Colonic mucosa (tissue), 4 donors: ENCODE measurements at regions not wholly inside any gene's neighbourhood (a gene's known extent, or its start where the extent isn't known, plus 50 kb on each side); places are given as distances from the start of the nearest gene placed in this dataset.

Experiments used
- DNase-seq: peaks from one replicate; pipeline ENCODE4 v3.0.0-alpha.2; 2020
- H3K27ac ChIP-seq: fragments of 200-600 bp; one replicate; pipeline ENCODE4 v1.8.0; 2021
- H3K27me3 ChIP-seq: fragments of 200-600 bp; one replicate; pipeline ENCODE4 v1.8.0; 2021
- H3K36me3 ChIP-seq: fragments of 200-600 bp; one replicate; pipeline ENCODE4 v1.8.0; 2021
- H3K4me1 ChIP-seq: fragments of 200-600 bp; one replicate; pipeline ENCODE4 v1.8.0; 2021; ENCODE audit warnings: mild to moderate bottlenecking
- H3K4me3 ChIP-seq: fragments of 200-600 bp; one replicate; pipeline ENCODE4 v1.8.0; 2021
- H3K9ac ChIP-seq, 2 donors: one replicate each; pipeline ENCODE4 v1.7.0; 2013; ENCODE audit warnings: control low read depth in 2 of 2, low read depth in 2 of 2, low read length in 2 of 2
- H3K9me3 ChIP-seq: fragments of 200-600 bp; one replicate; pipeline ENCODE4 v1.8.0; 2021
- CTCF ChIP-seq: fragments of 200-600 bp; IDR thresholded peaks from one replicate; pipeline ENCODE4 v1.8.0; 2022; ENCODE audit warnings: antibody characterized with exemption, mild to moderate bottlenecking
- intact Hi-C: fragments of 100-400 bp; cut with DNase I; formaldehyde crosslinking; loops from one replicate; pipeline ENCODE4 v1.14.1; 2022
- donor health status: healthy.
- donor health status: DM: no; HTN: no; CAD: no.
- donor health status: DM: no; HTN: no; CAD: no.

GRCh38 chr18:51363384-51363783 is 165.9 kb upstream of the MEX3C start:
- H3K36me3 ChIP-seq, result no peaks in the 10 kb centered on the region
- no peak for DNase-seq
- H3K9me3 ChIP-seq, result no peaks in the 10 kb centered on the region
- no peak for TF ChIP-seq CTCF
- intact Hi-C loops, result no loop called here
- no peaks in the 10 kb centered on the region for H3K4me1 ChIP-seq
- H3K9ac ChIP-seq, result no peak overlapping the region
- H3K27ac ChIP-seq, result no peak overlapping the region
- H3K4me3 ChIP-seq, result no peak overlapping the region
- H3K27me3 ChIP-seq, result no peaks in the 10 kb centered on the region

GRCh38 chr18:51370996-51371395 is 173.5 kb upstream of the MEX3C start:
- no peaks in the 10 kb centered on the region for H3K9me3 ChIP-seq
- TF ChIP-seq CTCF, result no peak
- no peak overlapping the region for H3K9ac ChIP-seq

GRCh38 chr18:51371929-51372328 is 174.4 kb upstream of the MEX3C start:
- no peak overlapping the region for H3K27ac ChIP-seq
- no peak overlapping the region for H3K9ac ChIP-seq
- no peaks in the 10 kb centered on the region for H3K27me3 ChIP-seq
- TF ChIP-seq CTCF, result no peak
- intact Hi-C loops, result no loop called here
- no peaks in the 10 kb centered on the region for H3K36me3 ChIP-seq
- no peaks in the 10 kb centered on the region for H3K9me3 ChIP-seq
- H3K4me3 ChIP-seq, result no peak overlapping the region
- no peaks in the 10 kb centered on the region for H3K4me1 ChIP-seq
- DNase-seq, result no peak

More at GRCh38 chr18:51370996-51371395, 173.5 kb upstream of the MEX3C start:
- no peak for DNase-seq
- Histone ChIP-seq H3K27ac (no peak overlapping the region), H3K4me3 (no peak overlapping the region), H3K4me1 (no peaks in the 10 kb centered on the region), H3K27me3 (no peaks in the 10 kb centered on the region), H3K36me3 (no peaks in the 10 kb centered on the region)
- intact Hi-C loops, result no loop called here

- no peak for DNase-seq
- no peak for TF ChIP-seq CTCF
- intact Hi-C loops, result loop anchor here (5.0 kb wide), 1 partner anchor 275 kb away; no protein-coding TSS in a partner anchor
Observed at GRCh38 chr18:51382081-51382480, 184.6 kb upstream of the MEX3C start.

GRCh38 chr18:51383116-51383515 is 185.6 kb upstream of the MEX3C start:
- no peaks in the 10 kb centered on the region for H3K9me3 ChIP-seq
- no peak overlapping the region for H3K4me3 ChIP-seq
- no peaks in the 10 kb centered on the region for H3K36me3 ChIP-seq
- H3K27me3 ChIP-seq, result no peaks in the 10 kb centered on the region
- no peaks in the 10 kb centered on the region for H3K4me1 ChIP-seq
- no peak for TF ChIP-seq CTCF
- intact Hi-C loops, result loop anchor here (5.0 kb wide), 1 partner anchor 276 kb away; no protein-coding TSS in a partner anchor
- H3K27ac ChIP-seq, result no peak overlapping the region
- no peak overlapping the region for H3K9ac ChIP-seq
- DNase-seq, result no peak

More at GRCh38 chr18:51382081-51382480, 184.6 kb upstream of the MEX3C start:
- H3K4me1 ChIP-seq, result no peaks in the 10 kb centered on the region
- no peaks in the 10 kb centered on the region for H3K27me3 ChIP-seq
- H3K9ac ChIP-seq, result no peak overlapping the region
- no peaks in the 10 kb centered on the region for H3K36me3 ChIP-seq
- H3K4me3 ChIP-seq, result no peak overlapping the region
- H3K9me3 ChIP-seq, result no peaks in the 10 kb centered on the region
- H3K27ac ChIP-seq, result no peak overlapping the region
